A549 (cell line): ENCODE measurements at regions not wholly inside any gene's neighbourhood (a gene's known extent, or its start where the extent isn't known, plus 50 kb on each side); places are given as distances from the start of the nearest gene placed in this dataset.

Experiments used
- CEBPB ChIP-seq, 2 experiments: fragments of >200 bp in 1 of 2; sonication (Bioruptor Twin) in 1 of 2; formaldehyde crosslinking in 1 of 2; IDR thresholded peaks; 2 replicates each; pipeline ENCODE4 v1.6.1; 2012 to 2016
- CHD4 ChIP-seq: fragments of 200-600 bp; sonication (generic); IDR thresholded peaks from 2 replicates; pipeline ENCODE4 v1.6.1; 2016; ENCODE audit warnings: antibody characterized with exemption, mild to moderate bottlenecking, borderline replicate concordance
- HDAC2 ChIP-seq: fragments of 200-600 bp; sonication (generic); IDR thresholded peaks from 2 replicates; pipeline ENCODE4 v1.6.1; 2016
- JUNB ChIP-seq: fragments of >200 bp; sonication (Bioruptor Twin); formaldehyde crosslinking; IDR thresholded peaks from 2 replicates; pipeline ENCODE4 v1.6.1; 2016
- MAFK ChIP-seq: fragments of 450-650 bp; IDR thresholded peaks from 2 replicates; pipeline ENCODE4 v1.6.1; 2014; ENCODE audit not compliant: partially characterized antibody
- MYC ChIP-seq: IDR thresholded peaks from 2 replicates; pipeline ENCODE4 v1.6.1; 2012; ENCODE audit warnings: mild to moderate bottlenecking, inconsistent platforms, low read length, improper control_type of control experiment, borderline replicate concordance
- RAD21 ChIP-seq, 2 experiments: fragments of >200 bp in 1 of 2; sonication (Bioruptor Twin) in 1 of 2; formaldehyde crosslinking in 1 of 2; IDR thresholded peaks in 1 of 2; conservative IDR thresholded peaks in 1 of 2; 2 replicates in 1 of 2; 3 replicates in 1 of 2; pipeline ENCODE4 v1.6.1; 2012 to 2018; ENCODE audit warnings: inconsistent platforms in 1 of 2
- RARB ChIP-seq: fragments of 250-450 bp; sonication (Bioruptor Pico); IDR thresholded peaks from 2 replicates; pipeline ENCODE4 v1.8.0; 2021; ENCODE audit warnings: mild to moderate bottlenecking, moderate library complexity
- ZC3H11A ChIP-seq: fragments of 450-650 bp; IDR thresholded peaks from 2 replicates; pipeline ENCODE4 v1.6.1; 2014; ENCODE audit warnings: antibody characterized with exemption, mild to moderate bottlenecking
- TF ChIP-seq, protein P1 (sequence below): fragments of 150-350 bp; IDR thresholded peaks from 2 replicates; pipeline ENCODE4 v1.6.1; 2014; ENCODE audit warnings: low read depth, mild to moderate bottlenecking, low read length
- TF ChIP-seq, protein P2 (sequence below): fragments of >200 bp; sonication (Bioruptor Twin); formaldehyde crosslinking; IDR thresholded peaks from 3 replicates; pipeline ENCODE4 v1.5.1; 2016

DNA sequence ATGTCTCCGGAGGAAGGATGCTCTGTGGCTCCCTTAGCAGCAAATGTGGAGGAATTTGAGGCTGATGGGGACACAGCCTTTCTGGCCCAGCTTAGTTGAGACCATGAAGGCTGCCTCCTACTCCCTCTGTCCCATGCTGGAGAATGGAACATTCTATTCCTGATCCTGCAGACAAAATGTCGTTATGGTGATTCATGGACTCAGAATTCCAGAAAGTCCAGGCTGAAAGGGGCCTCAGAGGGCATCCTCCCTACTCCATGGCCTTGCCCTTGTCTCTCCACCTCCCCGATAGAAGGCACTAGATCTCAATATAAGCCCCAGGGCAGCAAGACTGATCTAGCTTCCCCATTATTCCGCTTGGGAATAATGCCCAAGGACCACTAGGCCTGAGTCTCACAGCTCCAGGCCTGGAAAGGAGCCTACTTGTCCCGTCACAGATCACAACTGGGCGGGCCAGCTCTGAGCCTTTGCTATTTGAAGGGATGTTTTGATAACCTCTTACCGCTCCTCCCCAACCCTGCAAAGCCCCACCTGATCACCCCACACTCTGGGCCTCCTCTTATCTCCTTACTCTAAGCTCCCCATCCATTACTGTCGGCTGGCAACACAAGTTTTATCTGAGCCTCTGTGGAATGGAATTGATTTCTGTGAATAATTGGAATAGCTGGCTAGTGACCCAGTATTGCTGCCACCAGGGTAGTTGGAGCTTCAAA is 52.8 kb upstream of the TRABD2B start:
- no peak for TF ChIP-seq CEBPB (IDR thresholded peaks at IDR 0.05)
- TF ChIP-seq, protein P1, sequence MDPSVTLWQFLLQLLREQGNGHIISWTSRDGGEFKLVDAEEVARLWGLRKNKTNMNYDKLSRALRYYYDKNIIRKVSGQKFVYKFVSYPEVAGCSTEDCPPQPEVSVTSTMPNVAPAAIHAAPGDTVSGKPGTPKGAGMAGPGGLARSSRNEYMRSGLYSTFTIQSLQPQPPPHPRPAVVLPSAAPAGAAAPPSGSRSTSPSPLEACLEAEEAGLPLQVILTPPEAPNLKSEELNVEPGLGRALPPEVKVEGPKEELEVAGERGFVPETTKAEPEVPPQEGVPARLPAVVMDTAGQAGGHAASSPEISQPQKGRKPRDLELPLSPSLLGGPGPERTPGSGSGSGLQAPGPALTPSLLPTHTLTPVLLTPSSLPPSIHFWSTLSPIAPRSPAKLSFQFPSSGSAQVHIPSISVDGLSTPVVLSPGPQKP = no peak
- TF ChIP-seq, protein P2, sequence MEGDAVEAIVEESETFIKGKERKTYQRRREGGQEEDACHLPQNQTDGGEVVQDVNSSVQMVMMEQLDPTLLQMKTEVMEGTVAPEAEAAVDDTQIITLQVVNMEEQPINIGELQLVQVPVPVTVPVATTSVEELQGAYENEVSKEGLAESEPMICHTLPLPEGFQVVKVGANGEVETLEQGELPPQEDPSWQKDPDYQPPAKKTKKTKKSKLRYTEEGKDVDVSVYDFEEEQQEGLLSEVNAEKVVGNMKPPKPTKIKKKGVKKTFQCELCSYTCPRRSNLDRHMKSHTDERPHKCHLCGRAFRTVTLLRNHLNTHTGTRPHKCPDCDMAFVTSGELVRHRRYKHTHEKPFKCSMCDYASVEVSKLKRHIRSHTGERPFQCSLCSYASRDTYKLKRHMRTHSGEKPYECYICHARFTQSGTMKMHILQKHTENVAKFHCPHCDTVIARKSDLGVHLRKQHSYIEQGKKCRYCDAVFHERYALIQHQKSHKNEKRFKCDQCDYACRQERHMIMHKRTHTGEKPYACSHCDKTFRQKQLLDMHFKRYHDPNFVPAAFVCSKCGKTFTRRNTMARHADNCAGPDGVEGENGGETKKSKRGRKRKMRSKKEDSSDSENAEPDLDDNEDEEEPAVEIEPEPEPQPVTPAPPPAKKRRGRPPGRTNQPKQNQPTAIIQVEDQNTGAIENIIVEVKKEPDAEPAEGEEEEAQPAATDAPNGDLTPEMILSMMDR = no peak
- no peak for TF ChIP-seq MYC
- no peak for TF ChIP-seq ZC3H11A
- no peak for TF ChIP-seq HDAC2
- TF ChIP-seq JUNB = no peak
- no peak for TF ChIP-seq MAFK
- no peak for TF ChIP-seq CHD4
- no peak for TF ChIP-seq RARB (CRISPR knock-in tag)
- no peak for TF ChIP-seq RAD21 (conservative IDR thresholded peaks at IDR 0.05 in 1 of 2, IDR thresholded peaks at IDR 0.05 in 1 of 2)
